SK-N-SH treated with all-trans-retinoic acid at 6 μM for 48 hours (cell line): ENCODE measurements at regions not wholly inside any gene's neighbourhood (a gene's known extent, or its start where the extent isn't known, plus 50 kb on each side); places are given as distances from the start of the nearest gene placed in this dataset.

ENCODE experiments used
- CREB5 ChIP-seq: fragments of 250-450 bp; sonication (Bioruptor Pico); IDR thresholded peaks from 2 replicates; pipeline ENCODE4 v1.5.1; 2020; ENCODE audit warnings: low read depth, mild to moderate bottlenecking, moderate library complexity
- ESRRG ChIP-seq: fragments of 250-450 bp; sonication (Bioruptor Pico); IDR thresholded peaks from 2 replicates; pipeline ENCODE4 v1.6.1; 2021; ENCODE audit warnings: mild to moderate bottlenecking
- PATZ1 ChIP-seq: fragments of 250-450 bp; sonication (Bioruptor Pico); IDR thresholded peaks from 2 replicates; pipeline ENCODE4 v1.8.0; 2020; ENCODE audit warnings: mild to moderate bottlenecking, moderate library complexity, borderline replicate concordance
- TCF4 ChIP-seq: fragments of 250-450 bp; sonication (Bioruptor Pico); IDR thresholded peaks from 2 replicates; pipeline ENCODE4 v1.8.0; 2021; ENCODE audit warnings: mild to moderate bottlenecking, moderate library complexity, borderline replicate concordance
- TOX ChIP-seq: fragments of 250-450 bp; sonication (Bioruptor Pico); IDR thresholded peaks from 2 replicates; pipeline ENCODE4 v1.8.0; 2021; ENCODE audit warnings: mild to moderate bottlenecking, moderate library complexity, borderline replicate concordance
- ZC3H10 ChIP-seq: fragments of 250-450 bp; sonication (Bioruptor Pico); IDR thresholded peaks from 2 replicates; pipeline ENCODE4 v1.5.1; 2021; ENCODE audit warnings: mild to moderate bottlenecking, moderate library complexity
- ZFP30 ChIP-seq: fragments of 450-650 bp; formaldehyde crosslinking; IDR thresholded peaks from 2 replicates; pipeline ENCODE4 v1.5.0; 2022; ENCODE audit warnings: mild to moderate bottlenecking, moderate library complexity

- TF ChIP-seq ZFP30 (CRISPR knock-in tag) = no peak
- no peak for TF ChIP-seq ESRRG
- TF ChIP-seq ZC3H10 (CRISPR knock-in tag) = no peak
- no peak for TF ChIP-seq PATZ1 (CRISPR knock-in tag)
- TF ChIP-seq CREB5 = no peak
- no peak for TF ChIP-seq TOX (CRISPR knock-in tag)
- no peak for TF ChIP-seq TCF4
Observed at GRCh38 chr6:26200918-26201721, 113.9 kb downstream of the HFE start.
